Upper lobe of left lung (tissue), 4 donors: ENCODE measurements at regions not wholly inside any gene's neighbourhood (a gene's known extent, or its start where the extent isn't known, plus 50 kb on each side); places are given as distances from the start of the nearest gene placed in this dataset.

Experiments
- CTCF ChIP-seq, 6 experiments: fragments of 450-650 bp in 4 of 6; fragments of 200-600 bp in 2 of 6; sonication (generic) in 2 of 6; IDR thresholded peaks; one replicate each; pipeline ENCODE4 v1.5.1; 2016 to 2019; ENCODE audit warnings: antibody characterized with exemption in 6 of 6
- EP300 ChIP-seq, 4 donors: sonication (generic); formaldehyde crosslinking; IDR thresholded peaks; one replicate each; pipeline ENCODE4 v1.5.1; 2017; ENCODE audit warnings: antibody characterized with exemption in 4 of 4, control low read depth in 2 of 4
- POLR2A ChIP-seq, 4 donors: fragments of 450-650 bp; IDR thresholded peaks; one replicate each; pipeline ENCODE4 v1.5.1; 2016 to 2017; ENCODE audit warnings: antibody characterized with exemption in 4 of 4, mild to moderate bottlenecking in 2 of 4
- POLR2AphosphoS5 ChIP-seq, 2 donors: sonication (generic); formaldehyde crosslinking; IDR thresholded peaks; one replicate each; pipeline ENCODE4 v1.5.1; 2017; ENCODE audit warnings: antibody characterized with exemption in 2 of 2

DNA sequence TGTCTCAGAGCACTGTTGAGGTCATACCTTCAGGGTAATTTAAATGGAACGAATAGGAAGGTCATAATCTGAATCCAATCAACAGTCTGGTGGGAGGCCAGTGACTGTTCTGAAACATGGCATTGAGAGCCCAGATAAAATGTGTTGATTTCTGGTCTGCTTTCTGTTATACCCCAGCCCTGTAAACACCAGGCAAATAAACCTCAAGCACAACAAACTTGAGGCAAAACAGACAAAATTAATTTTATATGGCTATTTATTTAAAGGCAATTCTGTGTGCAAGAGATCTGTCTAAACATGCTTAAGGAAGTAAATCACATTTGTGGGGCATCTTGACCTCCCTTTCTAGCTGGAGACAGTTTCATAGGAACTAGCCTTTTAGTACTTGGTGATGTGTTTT is 140.9 kb upstream of the SPEF2 start:
- TF ChIP-seq CTCF (IDR thresholded peaks at IDR 0.05) (no peak), POLR2AphosphoS5 (IDR thresholded peaks at IDR 0.05) (no peak), POLR2A (IDR thresholded peaks at IDR 0.05) (no peak), EP300 (IDR thresholded peaks at IDR 0.05) (no peak)
